ENCODE measurements at regions not wholly inside any gene's neighbourhood (a gene's known extent, or its start where the extent isn't known, plus 50 kb on each side); places are given as distances from the start of the nearest gene placed in this dataset.

DNA sequence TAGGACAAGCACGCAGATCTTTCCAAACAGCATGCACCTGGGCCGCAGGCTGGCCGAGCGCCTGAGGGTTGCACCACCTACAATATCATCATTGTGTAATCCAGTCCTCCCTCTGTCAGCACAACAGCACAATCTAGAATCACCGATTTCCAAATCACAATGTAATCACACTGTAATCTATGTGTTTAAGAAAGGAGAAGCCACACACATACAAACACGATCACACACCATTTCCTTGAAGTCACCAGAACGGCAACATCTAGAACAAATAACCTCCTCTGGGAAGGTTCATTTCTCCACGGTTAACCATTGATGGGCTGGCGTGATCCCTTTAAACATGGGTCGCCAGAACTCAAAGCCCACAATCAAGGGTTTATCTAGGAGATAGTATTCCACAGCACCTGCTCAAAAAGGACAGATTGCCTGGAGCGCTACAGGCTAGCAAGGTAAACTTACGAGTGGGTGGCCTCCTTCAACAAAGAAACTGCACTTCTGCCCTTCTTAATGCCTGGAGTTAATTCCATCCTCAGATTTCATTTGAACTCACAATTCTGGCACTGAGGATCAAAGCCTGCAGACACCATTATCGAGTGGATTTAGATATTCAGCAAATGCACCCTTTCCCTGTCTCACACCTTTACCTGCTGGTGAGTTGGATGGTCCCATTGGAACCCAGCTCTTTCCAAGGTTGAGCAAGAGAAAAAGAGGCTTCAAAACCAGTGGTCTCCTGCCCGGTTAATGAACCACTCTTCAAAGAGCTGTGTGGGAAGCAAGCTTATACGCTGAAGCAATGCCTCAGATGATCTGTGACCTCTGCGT, 83.8 kb upstream of the FOXQ1 start:
- H3K27ac ChIP-seq = no peak overlapping the region
- no peak for DNase-seq
- TF ChIP-seq, protein P1, sequence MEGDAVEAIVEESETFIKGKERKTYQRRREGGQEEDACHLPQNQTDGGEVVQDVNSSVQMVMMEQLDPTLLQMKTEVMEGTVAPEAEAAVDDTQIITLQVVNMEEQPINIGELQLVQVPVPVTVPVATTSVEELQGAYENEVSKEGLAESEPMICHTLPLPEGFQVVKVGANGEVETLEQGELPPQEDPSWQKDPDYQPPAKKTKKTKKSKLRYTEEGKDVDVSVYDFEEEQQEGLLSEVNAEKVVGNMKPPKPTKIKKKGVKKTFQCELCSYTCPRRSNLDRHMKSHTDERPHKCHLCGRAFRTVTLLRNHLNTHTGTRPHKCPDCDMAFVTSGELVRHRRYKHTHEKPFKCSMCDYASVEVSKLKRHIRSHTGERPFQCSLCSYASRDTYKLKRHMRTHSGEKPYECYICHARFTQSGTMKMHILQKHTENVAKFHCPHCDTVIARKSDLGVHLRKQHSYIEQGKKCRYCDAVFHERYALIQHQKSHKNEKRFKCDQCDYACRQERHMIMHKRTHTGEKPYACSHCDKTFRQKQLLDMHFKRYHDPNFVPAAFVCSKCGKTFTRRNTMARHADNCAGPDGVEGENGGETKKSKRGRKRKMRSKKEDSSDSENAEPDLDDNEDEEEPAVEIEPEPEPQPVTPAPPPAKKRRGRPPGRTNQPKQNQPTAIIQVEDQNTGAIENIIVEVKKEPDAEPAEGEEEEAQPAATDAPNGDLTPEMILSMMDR (IDR thresholded peaks at IDR 0.05; ENCODE audit: low read depth, low read length, missing control alignments) = no peak
- in situ Hi-C loops (cut with HindIII; ENCODE audit: low pct_ligation_motif_present, low sequenced_read_pairs) = no loop called here
- H3K36me3 ChIP-seq (replicated peaks) = no peaks in the 10 kb centered on the region
- H3K4me3 ChIP-seq (ENCODE audit: low read depth, low read length) = no peak overlapping the region
- no peaks in the 10 kb centered on the region for H3K27me3 ChIP-seq (replicated peaks)

DNA sequence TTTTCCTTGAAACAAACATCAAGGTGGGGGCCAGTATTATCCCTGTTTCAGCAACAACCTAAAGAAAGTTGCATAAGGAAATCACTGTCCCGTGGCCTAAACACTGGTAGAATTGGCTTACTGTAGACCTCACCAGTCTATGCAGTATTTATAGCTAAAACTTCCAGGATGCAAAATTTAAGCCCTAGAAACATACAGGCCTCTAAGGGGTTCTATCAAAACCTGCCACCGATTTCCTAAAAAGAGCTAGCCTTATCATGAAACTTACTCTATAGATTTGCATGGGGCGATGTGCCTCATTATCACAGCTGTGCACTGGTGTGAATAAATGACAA, 84.3 kb upstream of the FOXQ1 start:
- Histone ChIP-seq H3K36me3 (replicated peaks) (no peaks in the 10 kb centered on the region), H3K27me3 (replicated peaks) (no peaks in the 10 kb centered on the region), H3K4me3 (ENCODE audit: low read depth, low read length) (no peak overlapping the region), H3K27ac (no peak overlapping the region)
- TF ChIP-seq, protein P1 (IDR thresholded peaks at IDR 0.05; ENCODE audit: low read depth, low read length, missing control alignments) = no peak
- in situ Hi-C loops (cut with HindIII; ENCODE audit: low pct_ligation_motif_present, low sequenced_read_pairs) = no loop called here
- DNase-seq = no peak

DNA sequence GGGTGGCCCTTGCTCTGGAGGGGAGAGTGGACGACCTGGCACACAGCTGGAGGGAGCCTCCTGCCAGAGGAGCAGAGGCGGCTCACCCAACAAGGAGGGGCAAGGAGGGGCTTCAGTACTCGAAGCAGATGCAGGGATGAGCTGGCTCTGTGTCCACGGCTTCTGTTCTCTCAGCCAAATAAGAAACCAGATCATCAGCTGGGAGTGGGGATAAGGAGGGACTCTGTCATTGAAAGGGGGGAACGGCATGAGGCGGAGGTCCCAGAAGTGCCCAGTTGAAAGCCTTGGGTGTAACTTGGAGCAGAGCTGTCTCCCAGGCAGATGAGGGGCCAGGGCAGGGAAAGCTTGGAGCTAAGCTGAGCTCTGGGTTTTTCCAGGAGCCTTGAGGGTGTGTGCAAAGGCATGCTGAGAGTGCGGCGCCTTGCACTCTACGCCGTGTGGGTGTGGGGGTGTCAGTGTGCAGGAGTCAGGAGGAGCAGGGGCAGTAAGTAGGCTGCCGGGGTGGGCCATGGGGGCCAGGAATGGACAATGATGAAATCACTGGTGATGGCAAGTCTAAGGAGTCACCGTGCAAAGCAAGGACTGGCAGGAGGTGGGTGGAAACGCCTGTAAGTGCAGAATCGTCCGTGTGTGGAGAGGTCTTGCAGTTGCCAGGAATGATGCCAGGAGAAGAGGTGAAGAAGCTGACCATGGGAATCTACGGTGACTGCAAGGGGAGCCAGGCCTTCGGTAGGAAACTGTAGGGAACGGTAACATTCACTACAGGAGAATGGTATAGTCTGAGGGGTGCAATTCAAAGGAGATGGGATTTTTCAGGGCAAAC, 85.4 kb upstream of the FOXQ1 start:
- Histone ChIP-seq H3K36me3 (replicated peaks) (no peaks in the 10 kb centered on the region), H3K4me3 (ENCODE audit: low read depth, low read length) (no peak overlapping the region), H3K27ac (no peak overlapping the region), H3K27me3 (replicated peaks) (no peaks in the 10 kb centered on the region)
- TF ChIP-seq, protein P1 (IDR thresholded peaks at IDR 0.05; ENCODE audit: low read depth, low read length, missing control alignments) = no peak
- in situ Hi-C loops (cut with HindIII; ENCODE audit: low pct_ligation_motif_present, low sequenced_read_pairs) = no loop called here
- no peak for DNase-seq

DNA sequence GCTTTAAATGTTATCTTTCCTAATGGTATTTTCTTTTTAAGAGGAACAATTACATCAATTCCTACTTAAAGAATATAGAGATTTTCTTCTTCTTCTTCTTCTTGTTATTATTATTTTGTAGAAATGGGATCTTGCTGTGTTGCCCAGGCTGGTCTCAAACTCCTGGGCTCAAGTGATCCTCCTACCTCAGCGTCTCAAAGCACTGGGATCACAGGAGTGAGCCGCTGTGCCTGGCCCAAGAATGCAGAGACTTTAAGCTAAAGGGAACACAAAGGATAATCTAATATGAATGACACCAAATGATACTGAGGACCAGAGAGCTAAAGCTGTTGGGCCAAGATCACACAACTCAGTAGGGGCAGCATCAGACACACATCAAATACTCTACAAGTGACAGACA, 87.4 kb upstream of the FOXQ1 start:
- in situ Hi-C loops (cut with HindIII; ENCODE audit: low pct_ligation_motif_present, low sequenced_read_pairs) = no loop called here
- DNase-seq = no peak
- TF ChIP-seq, protein P1 (IDR thresholded peaks at IDR 0.05; ENCODE audit: low read depth, low read length, missing control alignments) = no peak
- Histone ChIP-seq H3K27me3 (replicated peaks) (no peaks in the 10 kb centered on the region), H3K27ac (no peak overlapping the region), H3K36me3 (replicated peaks) (no peaks in the 10 kb centered on the region), H3K4me3 (ENCODE audit: low read depth, low read length) (no peak overlapping the region)

DNA sequence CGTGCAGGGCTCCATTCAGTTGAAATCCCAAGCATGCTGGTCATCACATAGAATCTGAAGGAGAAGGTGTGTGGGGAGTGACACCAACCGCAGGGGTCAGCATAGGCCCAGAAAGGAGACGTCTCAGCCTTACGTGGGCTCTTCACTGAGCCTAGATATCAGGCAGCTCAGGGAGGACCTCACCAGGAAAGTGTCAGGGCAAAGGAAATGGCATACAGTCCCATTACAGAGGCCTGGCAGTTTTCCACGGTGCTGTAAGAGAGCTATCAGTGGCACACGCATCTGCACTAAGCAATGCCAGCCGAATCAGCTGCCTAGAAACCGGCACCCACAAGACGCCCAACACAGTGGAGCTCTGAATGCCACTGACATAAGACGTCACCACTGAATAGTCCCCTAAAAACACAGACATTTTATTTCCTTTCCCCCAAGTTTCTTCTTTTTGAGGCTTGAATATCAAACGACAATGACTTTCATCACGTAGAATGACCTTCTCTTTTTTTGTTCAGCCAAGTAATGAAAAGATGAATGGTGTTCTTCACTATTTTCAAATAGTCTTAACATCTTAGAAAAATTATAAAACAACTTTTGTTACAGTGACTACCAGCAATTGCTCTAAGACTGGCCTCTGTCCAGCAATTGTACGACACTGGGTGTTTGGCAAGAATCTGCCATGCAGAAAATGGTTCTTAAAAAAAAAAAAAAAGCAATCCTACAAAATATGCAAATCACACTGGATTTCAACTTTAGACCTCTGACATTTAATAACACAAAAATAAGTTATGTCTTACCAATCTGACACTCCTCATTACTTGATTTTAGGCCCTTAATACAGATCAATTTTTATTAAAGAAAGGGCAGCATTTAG, 88.9 kb upstream of the FOXQ1 start:
- TF ChIP-seq, protein P1 (IDR thresholded peaks at IDR 0.05; ENCODE audit: low read depth, low read length, missing control alignments) = no peak
- no peak overlapping the region for H3K27ac ChIP-seq
- no peak for DNase-seq
- no peaks in the 10 kb centered on the region for H3K36me3 ChIP-seq (replicated peaks)
- no peaks in the 10 kb centered on the region for H3K27me3 ChIP-seq (replicated peaks)
- in situ Hi-C loops (cut with HindIII; ENCODE audit: low pct_ligation_motif_present, low sequenced_read_pairs) = no loop called here
- H3K4me3 ChIP-seq (ENCODE audit: low read depth, low read length) = no peak overlapping the region
